ENCODE measurements at regions not wholly inside any gene's neighbourhood (a gene's known extent, or its start where the extent isn't known, plus 50 kb on each side); places are given as distances from the start of the nearest gene placed in this dataset.

DNA sequence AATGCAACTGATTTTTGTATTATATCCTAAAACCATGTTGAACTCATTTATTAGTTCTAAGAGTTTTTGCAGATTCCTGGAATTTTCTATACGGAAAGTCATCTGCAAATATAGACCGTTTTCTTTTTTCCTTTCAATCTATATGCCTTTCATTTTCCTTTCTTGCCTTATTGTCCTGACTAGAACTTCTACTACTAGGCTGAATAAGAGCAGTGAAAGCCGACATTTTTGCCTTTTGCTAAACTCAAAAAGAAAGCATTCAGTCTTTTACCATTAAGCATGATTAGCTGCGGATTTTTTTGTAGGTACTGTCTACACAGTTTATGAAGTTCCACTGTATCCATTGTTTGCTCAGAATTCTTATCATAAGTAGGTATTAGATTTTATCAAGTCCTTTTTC lies 328.4 kb downstream of the TEX29 start:
- TF ChIP-seq, protein P1, sequence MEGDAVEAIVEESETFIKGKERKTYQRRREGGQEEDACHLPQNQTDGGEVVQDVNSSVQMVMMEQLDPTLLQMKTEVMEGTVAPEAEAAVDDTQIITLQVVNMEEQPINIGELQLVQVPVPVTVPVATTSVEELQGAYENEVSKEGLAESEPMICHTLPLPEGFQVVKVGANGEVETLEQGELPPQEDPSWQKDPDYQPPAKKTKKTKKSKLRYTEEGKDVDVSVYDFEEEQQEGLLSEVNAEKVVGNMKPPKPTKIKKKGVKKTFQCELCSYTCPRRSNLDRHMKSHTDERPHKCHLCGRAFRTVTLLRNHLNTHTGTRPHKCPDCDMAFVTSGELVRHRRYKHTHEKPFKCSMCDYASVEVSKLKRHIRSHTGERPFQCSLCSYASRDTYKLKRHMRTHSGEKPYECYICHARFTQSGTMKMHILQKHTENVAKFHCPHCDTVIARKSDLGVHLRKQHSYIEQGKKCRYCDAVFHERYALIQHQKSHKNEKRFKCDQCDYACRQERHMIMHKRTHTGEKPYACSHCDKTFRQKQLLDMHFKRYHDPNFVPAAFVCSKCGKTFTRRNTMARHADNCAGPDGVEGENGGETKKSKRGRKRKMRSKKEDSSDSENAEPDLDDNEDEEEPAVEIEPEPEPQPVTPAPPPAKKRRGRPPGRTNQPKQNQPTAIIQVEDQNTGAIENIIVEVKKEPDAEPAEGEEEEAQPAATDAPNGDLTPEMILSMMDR (IDR thresholded peaks at IDR 0.05; ENCODE audit: control insufficient read depth, insufficient read depth, low read depth, low read length, missing control alignments) = no peak
- no peak for DNase-seq (ENCODE audit: low read depth)
- no peak overlapping the region for H3K4me3 ChIP-seq (ENCODE audit: control insufficient read depth, low read depth, low read length)

DNA sequence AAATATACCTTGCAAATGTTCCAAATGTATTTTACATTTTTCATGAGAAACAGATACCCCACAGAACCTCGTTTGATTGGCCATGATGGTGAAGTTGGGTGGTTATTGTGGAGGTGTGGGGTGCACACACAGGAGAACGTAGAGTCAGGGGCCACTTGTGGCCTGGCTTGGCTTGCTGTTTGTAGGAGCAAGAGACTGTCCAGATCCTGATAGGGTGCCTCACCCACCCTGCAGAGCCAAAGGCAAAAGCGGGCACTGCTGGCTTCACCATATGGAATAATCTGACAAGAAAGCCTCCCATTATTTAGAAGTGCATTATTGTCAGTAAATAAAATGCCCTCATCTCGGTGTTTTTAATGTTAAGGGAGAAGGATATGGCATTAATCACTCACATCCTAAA lies 330.2 kb downstream of the TEX29 start:
- TF ChIP-seq, protein P1 (IDR thresholded peaks at IDR 0.05; ENCODE audit: control insufficient read depth, insufficient read depth, low read depth, low read length, missing control alignments) = no peak
- no peak for DNase-seq (ENCODE audit: low read depth)
- no peak overlapping the region for H3K4me3 ChIP-seq (ENCODE audit: control insufficient read depth, low read depth, low read length)

DNA sequence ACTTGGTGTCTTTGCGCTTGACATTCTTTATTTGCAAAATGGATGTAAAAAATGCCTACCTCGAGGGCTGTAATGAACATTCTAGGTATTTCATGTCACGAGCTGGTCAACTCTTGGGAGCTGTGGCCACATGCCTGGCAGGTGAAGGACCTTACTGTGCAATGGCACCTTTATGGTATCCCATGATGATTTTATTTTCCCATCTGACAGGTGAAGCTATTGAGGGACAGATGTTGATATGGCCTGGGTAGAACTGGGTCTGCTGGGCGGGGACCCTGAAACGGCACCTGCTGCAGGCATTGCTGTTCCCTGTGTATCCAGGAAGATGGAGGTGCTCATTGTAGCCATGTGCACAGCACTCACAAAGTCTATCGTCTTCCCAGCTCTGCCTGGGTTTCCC lies 332.2 kb downstream of the TEX29 start:
- no peak overlapping the region for H3K4me3 ChIP-seq (ENCODE audit: control insufficient read depth, low read depth, low read length)
- TF ChIP-seq, protein P1 (IDR thresholded peaks at IDR 0.05; ENCODE audit: control insufficient read depth, insufficient read depth, low read depth, low read length, missing control alignments) = no peak
- DNase-seq (ENCODE audit: low read depth) = no peak

DNA sequence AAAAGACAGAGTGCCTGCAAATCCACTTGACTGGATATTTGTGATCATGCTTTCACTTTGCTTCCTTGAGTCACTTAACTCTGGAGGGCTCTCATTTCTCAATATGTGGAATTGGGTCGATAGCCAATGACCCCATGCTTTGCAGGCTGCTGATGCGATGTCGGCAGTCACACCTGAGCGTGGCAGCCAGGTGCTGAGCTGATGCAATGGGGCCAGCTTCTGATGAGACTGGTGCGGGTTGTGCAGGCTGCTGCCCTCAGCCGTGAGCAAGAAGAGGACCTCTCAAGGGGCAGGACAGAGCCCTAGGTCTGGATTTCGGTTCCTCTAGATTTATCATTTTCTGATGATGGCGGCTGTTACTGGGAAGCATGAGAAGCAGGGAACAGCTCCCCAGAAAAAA lies 334.1 kb downstream of the TEX29 start:
- TF ChIP-seq, protein P1 (IDR thresholded peaks at IDR 0.05; ENCODE audit: control insufficient read depth, insufficient read depth, low read depth, low read length, missing control alignments) = no peak
- no peak overlapping the region for H3K4me3 ChIP-seq (ENCODE audit: control insufficient read depth, low read depth, low read length)
- DNase-seq (ENCODE audit: low read depth) = no peak

DNA sequence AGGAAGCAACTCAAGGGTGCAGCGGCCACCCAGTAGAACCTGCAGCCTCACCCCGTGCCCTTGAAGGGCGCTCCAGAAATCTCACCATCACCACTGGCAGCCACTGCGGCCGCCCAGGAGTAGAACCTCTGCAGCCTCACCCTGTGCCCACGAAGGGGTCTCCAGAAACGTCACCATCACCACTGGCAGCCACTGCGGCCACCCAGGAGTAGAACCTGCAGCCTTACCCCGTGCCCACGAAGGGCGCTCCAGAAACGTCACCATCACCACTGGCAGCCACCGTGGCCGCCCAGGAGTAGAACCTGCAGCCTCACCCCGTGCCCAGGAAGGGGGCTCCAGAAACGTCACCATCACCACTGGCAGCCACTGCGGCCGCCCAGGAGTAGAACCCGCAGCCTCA lies 336.0 kb downstream of the TEX29 start:
- TF ChIP-seq, protein P1 (IDR thresholded peaks at IDR 0.05; ENCODE audit: control insufficient read depth, insufficient read depth, low read depth, low read length, missing control alignments) = no peak
- H3K4me3 ChIP-seq (ENCODE audit: control insufficient read depth, low read depth, low read length) = no peak overlapping the region
- DNase-seq (ENCODE audit: low read depth) = no peak

DNA sequence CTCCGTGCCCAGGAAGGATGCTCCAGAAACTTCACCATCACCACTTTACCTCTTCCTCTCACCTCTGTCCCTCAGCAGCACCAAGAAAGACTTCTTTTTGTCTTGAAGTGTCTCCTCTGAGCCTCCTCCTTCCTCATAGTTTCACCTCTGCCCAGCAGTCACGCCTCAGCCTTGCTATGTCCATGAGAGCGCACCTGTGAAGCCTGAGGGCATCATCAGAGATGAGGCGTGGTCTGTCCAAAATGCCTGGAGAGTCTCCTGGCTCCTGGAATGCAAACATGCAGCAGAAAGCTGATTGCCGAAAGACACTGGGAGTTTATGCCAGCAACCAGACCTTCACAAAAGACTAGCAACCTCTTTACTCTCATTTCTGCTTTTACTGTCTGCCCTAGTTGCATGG lies 336.6 kb downstream of the TEX29 start:
- no peak overlapping the region for H3K4me3 ChIP-seq (ENCODE audit: control insufficient read depth, low read depth, low read length)
- DNase-seq (ENCODE audit: low read depth) = no peak
- TF ChIP-seq, protein P1 (IDR thresholded peaks at IDR 0.05; ENCODE audit: control insufficient read depth, insufficient read depth, low read depth, low read length, missing control alignments) = no peak

All from AG09309 (cell line).